ENCODE measurements at regions not wholly inside any gene's neighbourhood (a gene's known extent, or its start where the extent isn't known, plus 50 kb on each side); places are given as distances from the start of the nearest gene placed in this dataset.
A peak's percentile ranks its signal among the peaks of the same experiment; 100 is the strongest.
"Not testable (repeated sequence)": the region's sequence is repeated elsewhere in the genome, so short reads cannot be mapped to it uniquely, and the experiment has no call there.

DNA sequence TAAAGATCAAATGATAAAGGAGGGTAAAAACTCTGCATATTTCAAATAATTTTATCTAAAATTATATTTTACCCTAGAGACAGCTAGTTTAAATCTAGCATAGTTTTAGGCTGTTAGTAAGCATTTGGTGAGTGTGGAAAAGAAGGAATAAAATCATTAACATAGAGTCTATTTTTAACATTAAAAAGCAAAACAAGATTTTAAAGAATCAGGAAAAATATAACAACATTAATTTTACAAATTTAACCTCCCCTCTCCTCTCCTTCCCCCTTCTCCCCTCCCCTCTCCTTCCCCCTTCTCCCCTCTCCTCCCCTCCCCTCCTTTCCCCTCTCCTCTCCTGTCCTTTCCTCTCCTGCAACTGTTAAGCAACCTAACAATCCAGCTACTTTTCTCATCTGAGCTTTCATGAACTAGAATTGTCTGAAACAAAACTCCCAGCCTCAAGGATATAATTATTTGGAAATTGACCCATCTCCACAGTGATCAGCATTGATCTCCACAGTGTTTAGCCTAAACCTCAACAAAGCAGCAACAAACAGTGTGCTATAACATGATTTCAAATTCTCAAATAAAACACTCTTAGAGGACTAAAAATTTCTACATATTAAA lies 293.2 kb downstream of the PPP1R3A start:
- H3K27ac ChIP-seq = no peak overlapping the region
- no peak for DNase-seq (ENCODE audit: low read depth, low spot score)

GRCh38 chr7:113622796-113623195 lies 296.0 kb downstream of the PPP1R3A start:
- DNase-seq (ENCODE audit: low read depth, low spot score) = peak; percentile 22
- H3K27ac ChIP-seq = no peak overlapping the region

DNA sequence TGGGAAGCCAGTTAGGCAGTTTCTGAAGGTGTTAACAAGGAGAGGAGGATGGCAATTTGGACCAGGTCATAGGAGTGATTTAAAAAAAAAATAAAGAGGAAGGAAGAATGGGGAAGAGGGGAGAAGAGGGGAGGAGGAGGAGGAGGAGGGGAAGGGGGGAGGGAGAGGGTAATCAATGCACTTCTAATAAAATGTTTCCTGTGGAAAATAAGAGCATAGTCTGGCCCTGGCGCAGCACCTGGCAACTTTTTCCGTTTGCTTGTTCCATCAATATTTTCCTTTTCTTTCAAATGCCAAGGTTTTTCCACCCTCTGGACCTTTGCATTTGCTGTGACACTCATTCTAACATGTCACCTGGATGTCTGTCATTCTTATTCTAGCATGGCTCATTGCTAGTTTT lies 308.2 kb downstream of the PPP1R3A start:
- H3K27ac ChIP-seq = no peak overlapping the region
- DNase-seq (ENCODE audit: low read depth, low spot score) = no peak

DNA sequence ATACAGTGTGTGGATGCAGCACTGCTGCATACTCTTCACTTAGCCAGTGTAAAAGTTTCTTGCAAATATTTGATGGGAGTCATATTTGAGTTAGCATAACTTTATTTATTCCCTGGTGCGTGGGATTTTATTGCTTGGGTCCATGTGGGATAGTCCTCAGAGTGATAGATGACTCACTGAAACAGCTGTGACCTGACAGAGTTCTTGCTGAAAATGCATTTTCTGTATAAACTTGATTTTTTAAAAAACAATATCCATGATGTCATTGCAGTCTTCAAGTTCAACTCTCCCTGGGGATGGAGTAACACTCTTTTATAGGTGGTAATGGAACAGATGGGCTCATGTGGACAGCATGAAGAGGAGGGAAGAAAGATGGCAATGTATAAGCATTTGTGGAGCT lies 310.0 kb downstream of the PPP1R3A start:
- DNase-seq (ENCODE audit: low read depth, low spot score) = no peak
- H3K27ac ChIP-seq = no peak overlapping the region

- no peak for DNase-seq (ENCODE audit: low read depth, low spot score)
- peak overlapping the region; percentile 14 for H3K27ac ChIP-seq
These were observed 312.5 kb downstream of the PPP1R3A start for GRCh38 chr7:113606325-113606724.

- not testable (repeated sequence) for DNase-seq (ENCODE audit: low read depth, low spot score); H3K27ac ChIP-seq
These were observed 318.4 kb downstream of the PPP1R3A start for GRCh38 chr7:113600428-113600827.

DNA sequence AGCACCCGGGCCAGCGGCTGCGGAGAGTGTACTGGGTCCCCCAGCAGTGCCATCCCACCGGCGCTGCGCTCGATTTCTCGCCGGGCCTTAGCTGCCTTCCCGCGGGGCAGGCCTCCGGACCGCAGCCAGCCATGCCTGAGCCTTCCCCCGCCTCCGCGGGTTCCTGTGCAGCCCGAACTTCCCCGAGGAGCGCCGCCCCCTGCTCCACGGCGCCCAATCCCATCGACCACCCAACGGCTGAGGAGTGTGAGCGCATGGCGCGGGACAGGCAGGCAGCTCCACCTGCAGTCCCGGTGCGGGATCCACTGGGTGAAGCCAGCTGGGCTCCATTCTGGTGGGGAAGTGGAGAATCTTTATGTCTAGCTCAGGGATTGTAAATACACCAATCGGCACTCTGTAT lies 325.4 kb downstream of the PPP1R3A start:
- DNase-seq (ENCODE audit: low read depth, low spot score) = not testable (repeated sequence)

GRCh38 chr7:113592924-113593323 lies 325.9 kb downstream of the PPP1R3A start:
- not testable (repeated sequence) for H3K27ac ChIP-seq; DNase-seq (ENCODE audit: low read depth, low spot score)

More for the DNA sequence above, 325.4 kb downstream of the PPP1R3A start:
- not testable (repeated sequence) for H3K27ac ChIP-seq

GRCh38 chr7:113582471-113582870 lies 336.3 kb downstream of the PPP1R3A start:
- DNase-seq (ENCODE audit: low read depth, low spot score) = peak; percentile 14
- no peak overlapping the region for H3K27ac ChIP-seq

- DNase-seq (ENCODE audit: low read depth, low spot score); H3K27ac ChIP-seq: not testable (repeated sequence)
These were observed 355.6 kb downstream of the PPP1R3A start for GRCh38 chr7:113563257-113563656.

GRCh38 chr7:113562801-113563200 lies 356.0 kb downstream of the PPP1R3A start:
- no peak overlapping the region for H3K27ac ChIP-seq
- no peak for DNase-seq (ENCODE audit: low read depth, low spot score)

- DNase-seq (ENCODE audit: low read depth, low spot score) = no peak
- no peak overlapping the region for H3K27ac ChIP-seq
These were observed 356.6 kb downstream of the PPP1R3A start for GRCh38 chr7:113562242-113562641.

DNA sequence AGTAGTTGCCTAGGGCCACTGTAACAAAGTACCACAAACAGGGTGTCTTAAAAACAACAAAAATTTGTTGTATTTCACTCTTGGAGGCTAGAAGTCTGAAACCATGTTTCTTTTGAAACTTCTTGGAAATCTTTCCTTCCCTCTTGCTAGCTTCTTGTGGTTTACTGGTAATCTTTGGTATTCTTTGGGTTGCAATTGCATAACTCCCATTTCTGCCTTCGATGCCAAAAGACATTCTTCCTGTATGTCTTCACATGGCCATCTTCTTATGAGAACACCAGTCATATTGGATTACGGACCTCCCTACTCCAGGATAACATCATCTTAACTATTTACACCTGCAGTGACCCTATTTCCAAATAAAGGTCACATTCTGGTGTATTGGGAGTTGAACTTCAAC lies 357.4 kb downstream of the PPP1R3A start:
- DNase-seq (ENCODE audit: low read depth, low spot score) = peak; percentile 2

DNA sequence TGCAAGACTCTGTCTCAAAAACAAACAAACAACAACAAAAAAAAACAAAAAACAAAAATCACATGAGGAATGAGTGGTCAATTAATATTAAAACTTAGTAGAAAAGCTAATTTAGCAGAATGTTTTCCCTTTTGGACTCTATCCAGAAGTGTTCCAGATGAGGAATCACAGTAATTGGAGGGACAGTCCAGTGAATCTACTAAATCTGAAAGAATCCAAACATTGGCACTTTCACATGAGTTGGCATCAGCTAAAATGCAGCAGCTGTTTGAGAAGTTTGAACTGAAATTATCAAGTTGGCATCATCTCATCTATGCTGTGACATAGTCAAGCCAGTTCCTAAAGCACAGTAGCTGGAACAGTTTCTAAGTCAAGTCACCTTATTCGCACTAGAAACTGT lies 367.8 kb downstream of the PPP1R3A start:
- DNase-seq (ENCODE audit: low read depth, low spot score) = no peak
- no peak overlapping the region for H3K27ac ChIP-seq

More for the DNA sequence above, 357.4 kb downstream of the PPP1R3A start:
- no peak overlapping the region for H3K27ac ChIP-seq

DNA sequence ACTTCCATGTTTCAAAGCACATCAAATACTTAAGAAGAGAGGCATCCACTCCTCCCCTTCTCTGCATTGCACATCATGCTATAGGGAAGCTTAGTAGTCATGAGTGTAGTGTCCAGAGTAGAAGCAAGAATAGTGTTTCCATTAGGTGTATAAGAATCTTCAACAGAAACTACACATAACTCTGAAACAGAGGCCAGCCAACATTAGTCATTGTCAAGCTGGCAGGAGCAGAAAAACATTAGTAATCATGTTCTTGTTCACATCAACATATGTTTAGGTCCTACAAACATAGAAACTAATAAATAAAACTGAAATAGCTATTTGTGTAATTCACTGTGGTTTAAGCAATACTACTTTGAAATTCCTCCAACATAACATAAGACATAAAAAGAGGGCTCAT lies 370.2 kb downstream of the PPP1R3A start:
- no peak overlapping the region for H3K27ac ChIP-seq
- peak; percentile 37 for DNase-seq (ENCODE audit: low read depth, low spot score)

DNA sequence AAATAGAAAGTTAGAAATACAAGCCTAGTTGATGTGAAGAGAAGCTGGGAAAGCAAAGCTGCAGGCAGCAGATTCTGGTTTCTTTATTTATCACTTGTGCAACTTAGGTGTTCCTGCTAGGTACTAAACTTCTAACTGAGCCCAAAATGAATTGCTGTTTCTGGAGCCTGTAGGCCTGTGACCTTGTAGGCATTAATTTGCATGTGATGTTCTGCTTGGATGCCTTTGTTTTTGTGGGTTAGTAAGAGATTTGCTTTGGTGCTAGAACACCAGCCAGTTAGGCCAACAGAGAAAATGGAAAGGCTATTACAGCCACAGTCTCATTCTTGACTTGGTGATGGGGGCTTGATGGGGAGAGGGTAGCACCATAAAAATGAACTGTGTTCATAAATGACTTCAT lies 370.7 kb downstream of the PPP1R3A start:
- no peak for DNase-seq (ENCODE audit: low read depth, low spot score)
- no peak overlapping the region for H3K27ac ChIP-seq

DNA sequence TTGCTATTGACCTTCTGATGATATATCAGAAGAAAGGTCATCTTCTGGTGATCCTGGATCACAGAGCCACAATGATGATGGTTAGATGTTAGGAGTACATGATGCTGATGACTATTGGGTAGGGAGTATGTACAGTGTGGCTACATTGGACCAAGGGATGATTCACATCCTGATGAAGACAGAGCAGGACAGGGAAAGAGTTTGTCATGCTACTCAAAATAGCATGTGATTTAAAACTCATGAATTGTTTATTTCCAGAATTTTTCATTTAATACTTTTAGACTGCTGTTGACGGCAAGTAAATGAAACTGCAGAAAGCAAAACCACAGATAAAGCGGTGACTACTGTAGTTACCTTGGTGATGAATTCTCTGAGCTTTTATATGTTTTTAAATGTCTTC lies 397.3 kb downstream of the PPP1R3A start:
- peak; percentile 2 for DNase-seq (ENCODE audit: low read depth, low spot score)

GRCh38 chr7:113519472-113519871 lies 399.3 kb downstream of the PPP1R3A start:
- H3K27ac ChIP-seq = no peak overlapping the region
- DNase-seq (ENCODE audit: low read depth, low spot score) = no peak

More for the DNA sequence above, 397.3 kb downstream of the PPP1R3A start:
- H3K27ac ChIP-seq = no peak overlapping the region

DNA sequence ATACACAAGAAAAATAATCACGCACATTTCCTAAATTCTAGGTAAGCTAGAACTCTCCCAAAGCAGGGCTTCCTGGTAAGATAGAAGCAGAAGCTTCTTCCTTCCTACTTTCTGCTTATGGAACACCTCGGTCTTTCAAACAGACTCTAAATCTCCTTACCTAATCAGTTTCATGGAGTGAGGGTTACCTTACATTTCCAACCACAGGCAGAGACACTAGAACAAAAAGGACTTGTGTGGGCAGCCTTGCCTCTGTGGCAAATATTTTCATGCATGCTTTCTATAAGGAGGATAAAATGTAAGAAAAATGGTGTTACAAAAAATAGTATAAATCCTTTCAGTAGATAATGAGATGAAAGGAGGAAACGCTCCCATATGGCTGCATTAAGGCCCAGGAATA lies 386.3 kb upstream of the SMIM30 start:
- no peak for DNase-seq (ENCODE audit: low read depth, low spot score)
- H3K27ac ChIP-seq = no peak overlapping the region

- DNase-seq (ENCODE audit: low read depth, low spot score) = no peak
- no peak overlapping the region for H3K27ac ChIP-seq
These were observed 385.8 kb upstream of the SMIM30 start for GRCh38 chr7:113504142-113504541.

DNA sequence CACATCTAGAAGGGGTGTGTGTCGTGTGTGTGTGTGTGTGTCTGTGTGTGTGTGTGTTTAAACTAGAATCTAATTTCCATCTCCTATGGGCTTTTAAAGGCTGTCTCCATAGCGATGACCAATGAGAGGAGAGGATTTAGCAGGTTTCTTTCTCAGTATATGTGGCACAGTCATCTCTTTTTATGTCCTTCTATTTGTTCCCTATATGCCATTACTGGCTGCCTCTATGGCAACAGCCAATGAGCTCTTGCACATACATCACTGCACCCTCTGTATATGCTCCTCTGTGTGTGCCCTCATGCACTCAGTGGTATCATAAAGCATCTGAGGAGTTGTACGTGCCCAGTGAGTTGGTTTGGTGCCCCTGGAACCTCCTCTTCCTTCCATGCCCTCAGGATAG lies 378.2 kb upstream of the SMIM30 start:
- not testable (repeated sequence) for DNase-seq (ENCODE audit: low read depth, low spot score); H3K27ac ChIP-seq

DNA sequence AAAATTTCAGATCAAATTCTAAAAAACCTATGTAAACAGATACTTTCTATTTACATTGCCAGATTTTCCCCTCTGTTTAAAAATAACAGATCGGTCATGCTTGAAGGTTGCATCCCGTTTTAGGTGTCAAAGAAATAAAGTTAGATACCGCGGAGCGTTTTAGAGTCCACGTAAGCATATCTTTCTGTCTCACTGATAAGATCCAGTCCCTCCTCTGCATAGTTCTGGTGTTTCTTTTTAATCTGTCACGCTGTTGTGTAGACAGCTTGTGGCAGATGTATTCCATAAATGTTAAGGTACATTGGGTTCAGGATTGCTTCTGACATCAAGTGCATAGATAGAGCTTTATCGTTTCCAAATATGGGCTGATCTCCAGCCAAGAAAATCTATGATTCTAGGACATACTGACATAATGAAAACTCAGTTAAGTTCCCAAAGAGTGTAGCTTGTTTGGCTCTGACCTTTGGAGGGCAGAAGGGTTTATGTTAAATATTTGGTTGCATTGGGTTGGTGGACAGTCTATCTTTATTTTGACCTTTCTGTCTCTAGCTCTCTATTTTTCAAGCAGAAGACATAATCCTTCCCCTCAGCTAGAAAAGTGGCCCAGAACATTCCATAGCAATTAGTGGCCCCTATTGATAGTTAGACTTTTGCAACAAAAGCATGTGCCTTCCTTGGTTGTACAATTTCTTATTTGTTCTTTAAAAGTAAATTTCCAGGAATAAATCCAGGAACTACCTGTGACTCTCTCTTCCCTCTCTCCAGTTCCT lies 376.6 kb upstream of the SMIM30 start:
- not testable (repeated sequence) for H3K27ac ChIP-seq; DNase-seq (ENCODE audit: low read depth, low spot score)
